ENCODE measurements at regions not wholly inside any gene's neighbourhood (a gene's known extent, or its start where the extent isn't known, plus 50 kb on each side); places are given as distances from the start of the nearest gene placed in this dataset.

- Histone ChIP-seq H3K36me3 (ENCODE audit: control insufficient read depth in 2 of 2, insufficient read depth in 1 of 2, low read length in 2 of 2) (no peaks in the 10 kb centered on the region), H3K9me3 (ENCODE audit: control insufficient read depth, insufficient read depth, low read depth, low read length) (no peaks in the 10 kb centered on the region), H3K4me3 (ENCODE audit: low read depth, low read length) (no peak overlapping the region), H3K27ac (ENCODE audit: extremely low read depth, low read depth, low read length) (no peak overlapping the region), H3K4me1 (ENCODE audit: control insufficient read depth, insufficient read depth, low read length) (no peaks in the 10 kb centered on the region)
- ChIA-PET CTCF (interaction anchor here (0.6 to 0.7 kb wide), 3 partner anchors 33 to 917 kb away, joined by 3 to 4 read pairs (median 3); no protein-coding TSS in a partner anchor), POLR2A (no interaction called here)
- TF ChIP-seq MEIS1 (CRISPR knock-in tag; IDR thresholded peaks at IDR 0.05; ENCODE audit: borderline replicate concordance): no peak
- TF ChIP-seq ZNF658 (tag by site-specific recombination; IDR thresholded peaks at IDR 0.05): no peak
- TF ChIP-seq ZNF768 (tag by site-specific recombination; IDR thresholded peaks at IDR 0.05): no peak
- no peak for TF ChIP-seq ZNF394 (tag by site-specific recombination; IDR thresholded peaks at IDR 0.05; ENCODE audit: borderline replicate concordance)
- no peak for TF ChIP-seq ZNF175 (tag by site-specific recombination; IDR thresholded peaks at IDR 0.05)
- no peak for TF ChIP-seq RBAK (tag by site-specific recombination; IDR thresholded peaks at IDR 0.05)
- TF ChIP-seq ZNF560 (tag by site-specific recombination; IDR thresholded peaks at IDR 0.05; ENCODE audit: borderline replicate concordance): no peak
- TF ChIP-seq ZNF561 (tag by site-specific recombination; IDR thresholded peaks at IDR 0.05; ENCODE audit: borderline replicate concordance): no peak
- no peak for TF ChIP-seq GLI2 (tag by site-specific recombination; IDR thresholded peaks at IDR 0.05; ENCODE audit: borderline replicate concordance, low read depth)
- no peak for TF ChIP-seq ZNF121 (tag by site-specific recombination; IDR thresholded peaks at IDR 0.05)
- no peak for TF ChIP-seq ZSCAN5A (tag by site-specific recombination; IDR thresholded peaks at IDR 0.05)
- TF ChIP-seq ZNF585B (tag by site-specific recombination; IDR thresholded peaks at IDR 0.05): no peak
Observed at GRCh38 chr2:18446715-18447114, 113.7 kb downstream of the RDH14 start.

DNA sequence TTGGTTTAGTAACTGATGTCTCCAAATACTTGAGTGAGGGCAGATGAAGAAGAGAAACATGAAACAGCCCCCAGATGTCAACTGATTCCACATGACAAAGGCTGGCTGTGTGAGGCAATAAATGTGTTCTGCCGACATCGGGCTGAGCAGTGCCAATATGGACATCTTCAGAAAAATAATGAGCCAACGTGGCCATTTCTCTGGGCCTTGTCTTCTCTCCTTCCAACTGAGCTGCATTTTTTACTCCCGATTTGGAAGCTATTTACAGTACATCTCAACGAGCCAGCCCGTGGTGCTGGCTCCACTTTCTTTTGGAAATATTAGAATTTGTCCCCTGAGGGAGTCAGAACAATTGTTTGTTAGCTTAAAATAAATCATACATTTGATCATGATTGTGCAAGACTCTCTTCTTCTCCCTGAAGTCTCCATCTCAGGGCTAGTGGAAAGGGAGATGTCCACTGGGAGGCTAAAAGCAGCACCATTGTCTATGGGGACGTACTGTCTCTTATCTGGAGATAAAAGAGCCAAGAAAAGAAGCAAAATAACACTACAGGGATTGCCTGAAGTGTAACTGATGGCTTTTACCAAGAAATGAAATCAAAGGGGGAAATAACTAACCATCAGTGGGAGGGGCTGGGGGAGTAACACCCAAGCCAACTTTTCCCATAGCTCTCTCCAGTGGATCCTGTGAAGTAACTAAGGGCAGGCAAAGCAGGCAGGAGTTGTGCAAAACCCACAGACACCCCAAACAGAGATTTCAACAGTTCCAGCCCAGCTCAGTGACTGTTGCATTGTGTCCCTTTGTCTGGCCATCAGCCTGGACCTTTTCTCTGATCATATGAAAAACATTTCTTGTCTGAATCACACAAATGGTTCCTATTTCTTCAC is 114.8 kb downstream of the RDH14 start:
- TF ChIP-seq ZNF561 (tag by site-specific recombination; IDR thresholded peaks at IDR 0.05; ENCODE audit: borderline replicate concordance) (no peak), HOXA7 (CRISPR knock-in tag; IDR thresholded peaks at IDR 0.05; ENCODE audit: borderline replicate concordance) (no peak), ZNF391 (tag by site-specific recombination; IDR thresholded peaks at IDR 0.05; ENCODE audit: borderline replicate concordance, low read depth) (no peak), EGR2 (tag by site-specific recombination; IDR thresholded peaks at IDR 0.05; ENCODE audit: low read depth) (no peak), ZSCAN5A (tag by site-specific recombination; IDR thresholded peaks at IDR 0.05) (no peak), ZNF555 (tag by site-specific recombination; conservative IDR thresholded peaks at IDR 0.05) (no peak), SCRT1 (tag by site-specific recombination; IDR thresholded peaks at IDR 0.05; ENCODE audit: borderline replicate concordance) (no peak), ZNF76 (tag by site-specific recombination; IDR thresholded peaks at IDR 0.05; ENCODE audit: borderline replicate concordance, low read depth) (no peak), ZNF571 (tag by site-specific recombination; IDR thresholded peaks at IDR 0.05) (no peak), REPIN1 (tag by site-specific recombination; IDR thresholded peaks at IDR 0.05; ENCODE audit: low read depth) (no peak), ZNF248 (tag by site-specific recombination; IDR thresholded peaks at IDR 0.05) (no peak), KLF9 (tag by site-specific recombination; IDR thresholded peaks at IDR 0.05; ENCODE audit: low read depth) (no peak), OSR2 (tag by site-specific recombination; IDR thresholded peaks at IDR 0.05) (no peak), YY2 (tag by site-specific recombination; IDR thresholded peaks at IDR 0.05) (no peak), ZNF529 (tag by site-specific recombination; IDR thresholded peaks at IDR 0.05; ENCODE audit: insufficient replicate concordance) (no peak), PRDM4 (tag by site-specific recombination; IDR thresholded peaks at IDR 0.05) (no peak)
- TF ChIP-seq, protein P1, sequence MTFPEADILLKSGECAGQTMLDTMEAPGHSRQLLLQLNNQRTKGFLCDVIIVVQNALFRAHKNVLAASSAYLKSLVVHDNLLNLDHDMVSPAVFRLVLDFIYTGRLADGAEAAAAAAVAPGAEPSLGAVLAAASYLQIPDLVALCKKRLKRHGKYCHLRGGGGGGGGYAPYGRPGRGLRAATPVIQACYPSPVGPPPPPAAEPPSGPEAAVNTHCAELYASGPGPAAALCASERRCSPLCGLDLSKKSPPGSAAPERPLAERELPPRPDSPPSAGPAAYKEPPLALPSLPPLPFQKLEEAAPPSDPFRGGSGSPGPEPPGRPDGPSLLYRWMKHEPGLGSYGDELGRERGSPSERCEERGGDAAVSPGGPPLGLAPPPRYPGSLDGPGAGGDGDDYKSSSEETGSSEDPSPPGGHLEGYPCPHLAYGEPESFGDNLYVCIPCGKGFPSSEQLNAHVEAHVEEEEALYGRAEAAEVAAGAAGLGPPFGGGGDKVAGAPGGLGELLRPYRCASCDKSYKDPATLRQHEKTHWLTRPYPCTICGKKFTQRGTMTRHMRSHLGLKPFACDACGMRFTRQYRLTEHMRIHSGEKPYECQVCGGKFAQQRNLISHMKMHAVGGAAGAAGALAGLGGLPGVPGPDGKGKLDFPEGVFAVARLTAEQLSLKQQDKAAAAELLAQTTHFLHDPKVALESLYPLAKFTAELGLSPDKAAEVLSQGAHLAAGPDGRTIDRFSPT (tag by site-specific recombination; IDR thresholded peaks at IDR 0.05): no peak
- Histone ChIP-seq H3K9me3 (ENCODE audit: control insufficient read depth, insufficient read depth, low read depth, low read length) (no peaks in the 10 kb centered on the region), H3K36me3 (ENCODE audit: control insufficient read depth in 2 of 2, insufficient read depth in 1 of 2, low read length in 2 of 2) (no peaks in the 10 kb centered on the region), H3K27ac (ENCODE audit: extremely low read depth, low read depth, low read length) (no peak overlapping the region), H3K4me3 (ENCODE audit: low read depth, low read length) (no peak overlapping the region), H3K4me1 (ENCODE audit: control insufficient read depth, insufficient read depth, low read length) (no peaks in the 10 kb centered on the region)
- POLR2A ChIA-PET: no interaction called here
- CTCF ChIA-PET: interaction anchor here (0.6 to 1.0 kb wide), 3 partner anchors 9 to 74 kb away, joined by 3 read pairs; no protein-coding TSS in a partner anchor

Data from HEK293 (cell line).